GM23338 (cell line): ENCODE measurements at regions not wholly inside any gene's neighbourhood (a gene's known extent, or its start where the extent isn't known, plus 50 kb on each side); places are given as distances from the start of the nearest gene placed in this dataset.

Experiments used
- ATAC-seq: fragments of 200-7000 bp; cut with Tn5 transposase; 3 replicates; pipeline ENCODE4 v1.9.1; 2020
- DNase-seq: peaks from one replicate; pipeline ENCODE4 v3.0.0-alpha.2; 2015; ENCODE audit warnings: low spot score
- H2AFZ ChIP-seq: fragments of 200-600 bp; sonication (generic); 2 replicates; pipeline ENCODE4 v1.8.0; 2016; ENCODE audit warnings: antibody characterized with exemption, mild to moderate bottlenecking, moderate library complexity
- H3F3A ChIP-seq: fragments of 200-600 bp; sonication (generic); replicated peaks from 2 replicates; pipeline ENCODE4 v1.8.0; 2017; ENCODE audit warnings: antibody characterized with exemption, mixed run types, low read depth
- H3K27ac ChIP-seq: fragments of 200-600 bp; sonication (generic); 2 replicates; pipeline ENCODE4 v1.6.1; 2016; ENCODE audit warnings: low read depth
- H3K27me3 ChIP-seq: fragments of 200-600 bp; sonication (generic); 2 replicates; pipeline ENCODE4 v1.8.0; 2016; ENCODE audit warnings: mild to moderate bottlenecking, mixed run types, moderate library complexity; ENCODE audit not compliant: insufficient read depth
- H3K36me3 ChIP-seq: fragments of 200-600 bp; sonication (generic); 2 replicates; pipeline ENCODE4 v1.8.0; 2016; ENCODE audit warnings: mild to moderate bottlenecking; ENCODE audit not compliant: insufficient read depth
- H3K4me1 ChIP-seq: fragments of 200-600 bp; sonication (generic); 2 replicates; pipeline ENCODE4 v1.8.0; 2016; ENCODE audit warnings: mild to moderate bottlenecking, moderate library complexity; ENCODE audit not compliant: insufficient read depth
- H3K4me2 ChIP-seq: fragments of 200-600 bp; sonication (generic); 2 replicates; pipeline ENCODE4 v1.7.1; 2017; ENCODE audit warnings: mixed run types
- H3K4me3 ChIP-seq: fragments of 200-600 bp; sonication (generic); 2 replicates; pipeline ENCODE4 v1.6.1; 2016; ENCODE audit warnings: mixed run types
- H3K79me2 ChIP-seq: fragments of 200-600 bp; sonication (generic); replicated peaks from 2 replicates; pipeline ENCODE4 v1.8.0; 2017; ENCODE audit warnings: mild to moderate bottlenecking; ENCODE audit not compliant: insufficient read depth
- H3K9me2 ChIP-seq: fragments of 200-600 bp; sonication (generic); 2 replicates; pipeline ENCODE4 v1.8.0; 2017; ENCODE audit not compliant: insufficient read depth
- H4K20me1 ChIP-seq: fragments of 200-600 bp; sonication (generic); replicated peaks from 2 replicates; pipeline ENCODE4 v1.8.0; 2017; ENCODE audit warnings: mild to moderate bottlenecking; ENCODE audit not compliant: insufficient read depth
- H3K27ac Mint-ChIP-seq: 2 replicates; pipeline ENCODE4 v1.8.0; 2020; ENCODE audit warnings: inconsistent platforms, mild to moderate bottlenecking, moderate library complexity, mixed read lengths
- H3K27me3 Mint-ChIP-seq: 3 replicates; pipeline ENCODE4 v1.8.0; 2022; ENCODE audit warnings: low read depth, mild to moderate bottlenecking, moderate library complexity, mixed read lengths, inconsistent platforms; ENCODE audit not compliant: insufficient read depth, poor library complexity
- H3K36me3 Mint-ChIP-seq: 3 replicates; pipeline ENCODE4 v1.8.0; 2021; ENCODE audit warnings: low read depth, mild to moderate bottlenecking, inconsistent platforms, moderate library complexity, mixed read lengths
- H3K4me1 Mint-ChIP-seq: 3 replicates; pipeline ENCODE4 v1.8.0; 2020; ENCODE audit warnings: mild to moderate bottlenecking, inconsistent platforms, mixed read lengths
- H3K4me3 Mint-ChIP-seq: 3 replicates; pipeline ENCODE4 v1.8.0; 2021; ENCODE audit warnings: moderate library complexity, mild to moderate bottlenecking, inconsistent platforms, mixed read lengths
- H3K9me3 Mint-ChIP-seq: 3 replicates; pipeline ENCODE4 v1.8.0; 2020; ENCODE audit warnings: moderate library complexity, mild to moderate bottlenecking, inconsistent platforms, mixed read lengths
- CREB1 ChIP-seq: fragments of 250-450 bp; sonication (Bioruptor Pico); IDR thresholded peaks from 2 replicates; pipeline ENCODE4 v1.5.0; 2020; ENCODE audit warnings: low read depth, mild to moderate bottlenecking, moderate library complexity
- EZH2phosphoT487 ChIP-seq: fragments of 200-600 bp; sonication (generic); IDR thresholded peaks from one replicate; pipeline ENCODE4 v1.8.1; 2018; ENCODE audit warnings: antibody characterized with exemption; ENCODE audit not compliant: unreplicated experiment
- JUNB ChIP-seq: IDR thresholded peaks from one replicate; pipeline ENCODE4 v1.6.1; 2016; ENCODE audit warnings: antibody characterized with exemption; ENCODE audit not compliant: unreplicated experiment
- NANOG ChIP-seq: IDR thresholded peaks from 2 replicates; pipeline ENCODE4 v1.6.1; 2016; ENCODE audit warnings: antibody characterized with exemption, borderline replicate concordance
- POLR2AphosphoS5 ChIP-seq: IDR thresholded peaks from 2 replicates; pipeline ENCODE4 v1.6.1; 2016; ENCODE audit warnings: antibody characterized with exemption, low read depth
- STAT1 ChIP-seq: IDR thresholded peaks from one replicate; pipeline ENCODE4 v1.6.1; 2016; ENCODE audit warnings: antibody characterized with exemption; ENCODE audit not compliant: unreplicated experiment
- ZNF114 ChIP-seq: fragments of 250-450 bp; sonication (Bioruptor Pico); IDR thresholded peaks from 2 replicates; pipeline ENCODE4 v1.5.0; 2020; ENCODE audit warnings: mild to moderate bottlenecking, moderate library complexity
- ZNF331 ChIP-seq: fragments of 250-450 bp; sonication (Bioruptor Pico); IDR thresholded peaks from 2 replicates; pipeline ENCODE4 v1.5.0; 2020; ENCODE audit warnings: low read depth, mild to moderate bottlenecking, moderate library complexity
- TF ChIP-seq, protein P1 (sequence below): fragments of 250-450 bp; sonication (Bioruptor Pico); IDR thresholded peaks from 2 replicates; pipeline ENCODE4 v1.5.0; 2020; ENCODE audit warnings: mild to moderate bottlenecking, moderate library complexity
- TF ChIP-seq, protein P2 (sequence below): IDR thresholded peaks from 2 replicates; pipeline ENCODE4 v1.6.1; 2016; ENCODE audit warnings: antibody characterized with exemption
- TF ChIP-seq, protein P3 (sequence below), 2 experiments: fragments of 200-600 bp in 1 of 2; sonication (generic) in 1 of 2; conservative IDR thresholded peaks; 2 replicates each; pipeline versions ENCODE4 v1.5.1 to v1.6.1; 2016 to 2017; ENCODE audit warnings: antibody characterized with exemption in 2 of 2, low read depth in 2 of 2, mild to moderate bottlenecking in 2 of 2, moderate library complexity in 1 of 2

DNA sequence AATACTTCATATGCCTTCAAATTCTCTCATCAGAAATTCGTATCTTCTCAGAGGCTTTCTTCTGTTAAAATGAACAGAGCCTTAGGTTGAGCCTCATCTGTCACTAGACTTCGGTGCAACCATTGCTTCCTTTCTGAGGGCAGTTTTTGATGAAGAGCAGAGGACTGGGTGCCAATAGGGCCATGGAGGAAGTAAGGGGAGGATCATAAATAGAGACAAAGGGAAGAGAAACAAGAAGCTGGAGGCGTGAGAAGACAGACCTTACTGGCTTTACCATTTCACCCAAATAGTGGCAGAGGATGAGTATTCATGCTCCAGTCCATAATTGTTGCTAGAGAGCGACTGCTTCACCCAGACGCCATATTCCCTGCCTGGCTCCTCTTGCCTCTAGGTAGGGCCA, 215.6 kb upstream of the PKDCC start (continued):
- TF ChIP-seq, protein P1, sequence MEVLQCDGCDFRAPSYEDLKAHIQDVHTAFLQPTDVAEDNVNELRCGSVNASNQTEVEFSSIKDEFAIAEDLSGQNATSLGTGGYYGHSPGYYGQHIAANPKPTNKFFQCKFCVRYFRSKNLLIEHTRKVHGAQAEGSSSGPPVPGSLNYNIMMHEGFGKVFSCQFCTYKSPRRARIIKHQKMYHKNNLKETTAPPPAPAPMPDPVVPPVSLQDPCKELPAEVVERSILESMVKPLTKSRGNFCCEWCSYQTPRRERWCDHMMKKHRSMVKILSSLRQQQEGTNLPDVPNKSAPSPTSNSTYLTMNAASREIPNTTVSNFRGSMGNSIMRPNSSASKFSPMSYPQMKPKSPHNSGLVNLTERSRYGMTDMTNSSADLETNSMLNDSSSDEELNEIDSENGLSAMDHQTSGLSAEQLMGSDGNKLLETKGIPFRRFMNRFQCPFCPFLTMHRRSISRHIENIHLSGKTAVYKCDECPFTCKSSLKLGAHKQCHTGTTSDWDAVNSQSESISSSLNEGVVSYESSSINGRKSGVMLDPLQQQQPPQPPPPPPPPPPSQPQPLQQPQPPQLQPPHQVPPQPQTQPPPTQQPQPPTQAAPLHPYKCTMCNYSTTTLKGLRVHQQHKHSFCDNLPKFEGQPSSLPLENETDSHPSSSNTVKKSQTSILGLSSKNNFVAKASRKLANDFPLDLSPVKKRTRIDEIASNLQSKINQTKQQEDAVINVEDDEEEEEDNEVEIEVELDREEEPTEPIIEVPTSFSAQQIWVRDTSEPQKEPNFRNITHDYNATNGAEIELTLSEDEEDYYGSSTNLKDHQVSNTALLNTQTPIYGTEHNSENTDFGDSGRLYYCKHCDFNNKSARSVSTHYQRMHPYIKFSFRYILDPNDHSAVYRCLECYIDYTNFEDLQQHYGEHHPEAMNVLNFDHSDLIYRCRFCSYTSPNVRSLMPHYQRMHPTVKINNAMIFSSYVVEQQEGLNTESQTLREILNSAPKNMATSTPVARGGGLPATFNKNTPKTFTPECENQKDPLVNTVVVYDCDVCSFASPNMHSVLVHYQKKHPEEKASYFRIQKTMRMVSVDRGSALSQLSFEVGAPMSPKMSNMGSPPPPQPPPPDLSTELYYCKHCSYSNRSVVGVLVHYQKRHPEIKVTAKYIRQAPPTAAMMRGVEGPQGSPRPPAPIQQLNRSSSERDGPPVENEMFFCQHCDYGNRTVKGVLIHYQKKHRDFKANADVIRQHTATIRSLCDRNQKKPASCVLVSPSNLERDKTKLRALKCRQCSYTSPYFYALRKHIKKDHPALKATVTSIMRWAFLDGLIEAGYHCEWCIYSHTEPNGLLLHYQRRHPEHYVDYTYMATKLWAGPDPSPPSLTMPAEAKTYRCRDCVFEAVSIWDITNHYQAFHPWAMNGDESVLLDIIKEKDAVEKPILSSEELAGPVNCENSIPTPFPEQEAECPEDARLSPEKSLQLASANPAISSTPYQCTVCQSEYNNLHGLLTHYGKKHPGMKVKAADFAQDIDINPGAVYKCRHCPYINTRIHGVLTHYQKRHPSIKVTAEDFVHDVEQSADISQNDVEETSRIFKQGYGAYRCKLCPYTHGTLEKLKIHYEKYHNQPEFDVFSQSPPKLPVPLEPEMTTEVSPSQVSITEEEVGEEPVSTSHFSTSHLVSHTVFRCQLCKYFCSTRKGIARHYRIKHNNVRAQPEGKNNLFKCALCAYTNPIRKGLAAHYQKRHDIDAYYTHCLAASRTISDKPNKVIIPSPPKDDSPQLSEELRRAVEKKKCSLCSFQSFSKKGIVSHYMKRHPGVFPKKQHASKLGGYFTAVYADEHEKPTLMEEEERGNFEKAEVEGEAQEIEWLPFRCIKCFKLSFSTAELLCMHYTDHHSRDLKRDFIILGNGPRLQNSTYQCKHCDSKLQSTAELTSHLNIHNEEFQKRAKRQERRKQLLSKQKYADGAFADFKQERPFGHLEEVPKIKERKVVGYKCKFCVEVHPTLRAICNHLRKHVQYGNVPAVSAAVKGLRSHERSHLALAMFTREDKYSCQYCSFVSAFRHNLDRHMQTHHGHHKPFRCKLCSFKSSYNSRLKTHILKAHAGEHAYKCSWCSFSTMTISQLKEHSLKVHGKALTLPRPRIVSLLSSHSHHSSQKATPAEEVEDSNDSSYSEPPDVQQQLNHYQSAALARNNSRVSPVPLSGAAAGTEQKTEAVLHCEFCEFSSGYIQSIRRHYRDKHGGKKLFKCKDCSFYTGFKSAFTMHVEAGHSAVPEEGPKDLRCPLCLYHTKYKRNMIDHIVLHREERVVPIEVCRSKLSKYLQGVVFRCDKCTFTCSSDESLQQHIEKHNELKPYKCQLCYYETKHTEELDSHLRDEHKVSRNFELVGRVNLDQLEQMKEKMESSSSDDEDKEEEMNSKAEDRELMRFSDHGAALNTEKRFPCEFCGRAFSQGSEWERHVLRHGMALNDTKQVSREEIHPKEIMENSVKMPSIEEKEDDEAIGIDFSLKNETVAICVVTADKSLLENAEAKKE (CRISPR knock-in tag): no peak
- TF ChIP-seq EZH2phosphoT487 (no peak), CREB1 (CRISPR knock-in tag) (no peak), NANOG (no peak), ZNF331 (CRISPR knock-in tag) (no peak)
- TF ChIP-seq, protein P2, sequence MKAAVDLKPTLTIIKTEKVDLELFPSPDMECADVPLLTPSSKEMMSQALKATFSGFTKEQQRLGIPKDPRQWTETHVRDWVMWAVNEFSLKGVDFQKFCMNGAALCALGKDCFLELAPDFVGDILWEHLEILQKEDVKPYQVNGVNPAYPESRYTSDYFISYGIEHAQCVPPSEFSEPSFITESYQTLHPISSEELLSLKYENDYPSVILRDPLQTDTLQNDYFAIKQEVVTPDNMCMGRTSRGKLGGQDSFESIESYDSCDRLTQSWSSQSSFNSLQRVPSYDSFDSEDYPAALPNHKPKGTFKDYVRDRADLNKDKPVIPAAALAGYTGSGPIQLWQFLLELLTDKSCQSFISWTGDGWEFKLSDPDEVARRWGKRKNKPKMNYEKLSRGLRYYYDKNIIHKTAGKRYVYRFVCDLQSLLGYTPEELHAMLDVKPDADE: no peak
- TF ChIP-seq, protein P3, sequence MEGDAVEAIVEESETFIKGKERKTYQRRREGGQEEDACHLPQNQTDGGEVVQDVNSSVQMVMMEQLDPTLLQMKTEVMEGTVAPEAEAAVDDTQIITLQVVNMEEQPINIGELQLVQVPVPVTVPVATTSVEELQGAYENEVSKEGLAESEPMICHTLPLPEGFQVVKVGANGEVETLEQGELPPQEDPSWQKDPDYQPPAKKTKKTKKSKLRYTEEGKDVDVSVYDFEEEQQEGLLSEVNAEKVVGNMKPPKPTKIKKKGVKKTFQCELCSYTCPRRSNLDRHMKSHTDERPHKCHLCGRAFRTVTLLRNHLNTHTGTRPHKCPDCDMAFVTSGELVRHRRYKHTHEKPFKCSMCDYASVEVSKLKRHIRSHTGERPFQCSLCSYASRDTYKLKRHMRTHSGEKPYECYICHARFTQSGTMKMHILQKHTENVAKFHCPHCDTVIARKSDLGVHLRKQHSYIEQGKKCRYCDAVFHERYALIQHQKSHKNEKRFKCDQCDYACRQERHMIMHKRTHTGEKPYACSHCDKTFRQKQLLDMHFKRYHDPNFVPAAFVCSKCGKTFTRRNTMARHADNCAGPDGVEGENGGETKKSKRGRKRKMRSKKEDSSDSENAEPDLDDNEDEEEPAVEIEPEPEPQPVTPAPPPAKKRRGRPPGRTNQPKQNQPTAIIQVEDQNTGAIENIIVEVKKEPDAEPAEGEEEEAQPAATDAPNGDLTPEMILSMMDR (conservative IDR thresholded peaks at IDR 0.05; ENCODE audit: low read depth in 2 of 2): no peak

DNA sequence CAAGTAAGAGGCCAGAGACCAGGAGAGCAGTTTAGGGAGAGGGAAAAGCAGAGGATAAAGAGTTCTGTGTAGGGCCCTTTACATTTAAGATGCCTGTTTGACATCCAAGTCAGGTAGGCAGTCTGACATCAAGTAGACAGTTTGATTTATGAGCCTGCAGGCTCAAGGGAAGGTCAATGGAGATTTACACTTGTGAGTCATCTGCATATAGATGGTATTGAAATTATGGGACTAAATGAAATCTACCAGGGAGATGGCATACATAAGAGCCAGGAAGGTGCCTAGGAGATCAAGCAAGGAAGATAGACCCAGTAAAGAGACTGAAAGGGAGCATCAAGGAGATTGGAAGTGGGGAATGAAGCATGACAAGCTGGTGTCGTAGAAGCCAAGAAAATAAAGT, 212.4 kb upstream of the PKDCC start:
- H3K4me3 ChIP-seq: no peak overlapping the region
- H3K36me3 ChIP-seq: no peaks in the 10 kb centered on the region
- TF ChIP-seq JUNB: no peak
- TF ChIP-seq POLR2AphosphoS5: no peak
- no peak for TF ChIP-seq ZNF331 (CRISPR knock-in tag)
- TF ChIP-seq, protein P2: no peak
- no peak for TF ChIP-seq EZH2phosphoT487
- TF ChIP-seq ZNF114 (CRISPR knock-in tag): no peak
- TF ChIP-seq STAT1: no peak

More for the DNA sequence above, 212.4 kb upstream of the PKDCC start:
- ATAC-seq: no peak
- Mint-ChIP-seq H3K36me3 (no peaks in the 10 kb centered on the region), H3K4me1 (no peaks in the 10 kb centered on the region), H3K9me3 (no peaks in the 10 kb centered on the region), H3K4me3 (no peak overlapping the region), H3K27me3 (peaks cover 4% of the 10 kb centered on the region), H3K27ac (no peak overlapping the region)
- H3K4me1 ChIP-seq: no peaks in the 10 kb centered on the region
- H4K20me1 ChIP-seq: no peaks in the 10 kb centered on the region; the same call in 1 of the 2 replicates
- H3K27me3 ChIP-seq: no peaks in the 10 kb centered on the region
- H3K9me2 ChIP-seq: no peaks in the 10 kb centered on the region
- H3K27ac ChIP-seq: no peak overlapping the region
- H3F3A ChIP-seq: no peaks in the 10 kb centered on the region
- no peaks in the 10 kb centered on the region for H3K79me2 ChIP-seq
- no peak for DNase-seq
- H2AFZ ChIP-seq: no peak overlapping the region
- no peak overlapping the region for H3K4me2 ChIP-seq
